Ishikawa (cell line): ENCODE measurements at regions not wholly inside any gene's neighbourhood (a gene's known extent, or its start where the extent isn't known, plus 50 kb on each side); places are given as distances from the start of the nearest gene placed in this dataset.

Experiments used
- CEBPB ChIP-seq: IDR thresholded peaks from 2 replicates; pipeline ENCODE4 v1.6.1; 2012
- EGR1 ChIP-seq: IDR thresholded peaks from 2 replicates; pipeline ENCODE4 v1.6.1; 2012
- EP300 ChIP-seq: IDR thresholded peaks from 2 replicates; pipeline ENCODE4 v1.6.1; 2012; ENCODE audit warnings: borderline replicate concordance
- FOXM1 ChIP-seq: IDR thresholded peaks from 2 replicates; pipeline ENCODE4 v1.6.1; 2012; ENCODE audit warnings: low read depth, borderline replicate concordance
- NFIC ChIP-seq: IDR thresholded peaks from 2 replicates; pipeline ENCODE4 v1.6.1; 2012
- RAD21 ChIP-seq: IDR thresholded peaks from 2 replicates; pipeline ENCODE4 v1.6.1; 2012; ENCODE audit warnings: low read depth
- TAF1 ChIP-seq: IDR thresholded peaks from 2 replicates; pipeline ENCODE4 v1.6.1; 2012; ENCODE audit warnings: low read depth, mild to moderate bottlenecking
- TCF12 ChIP-seq: IDR thresholded peaks from 2 replicates; pipeline ENCODE4 v1.6.1; 2012; ENCODE audit warnings: low read depth
- TEAD4 ChIP-seq: IDR thresholded peaks from 2 replicates; pipeline ENCODE4 v1.6.1; 2012
- YY1 ChIP-seq: IDR thresholded peaks from 2 replicates; pipeline ENCODE4 v1.6.1; 2012; ENCODE audit warnings: low read depth
- ZBTB7A ChIP-seq: IDR thresholded peaks from 2 replicates; pipeline ENCODE4 v1.6.1; 2012; ENCODE audit warnings: low read depth
- TF ChIP-seq, protein P1 (sequence below): IDR thresholded peaks from 2 replicates; pipeline ENCODE4 v1.6.1; 2012; ENCODE audit warnings: low read depth, mild to moderate bottlenecking
- TF ChIP-seq, protein P2 (sequence below): IDR thresholded peaks from 2 replicates; pipeline ENCODE4 v1.6.1; 2012
- TF ChIP-seq, protein P3 (sequence below): IDR thresholded peaks from 2 replicates; pipeline ENCODE4 v1.6.1; 2012

DNA sequence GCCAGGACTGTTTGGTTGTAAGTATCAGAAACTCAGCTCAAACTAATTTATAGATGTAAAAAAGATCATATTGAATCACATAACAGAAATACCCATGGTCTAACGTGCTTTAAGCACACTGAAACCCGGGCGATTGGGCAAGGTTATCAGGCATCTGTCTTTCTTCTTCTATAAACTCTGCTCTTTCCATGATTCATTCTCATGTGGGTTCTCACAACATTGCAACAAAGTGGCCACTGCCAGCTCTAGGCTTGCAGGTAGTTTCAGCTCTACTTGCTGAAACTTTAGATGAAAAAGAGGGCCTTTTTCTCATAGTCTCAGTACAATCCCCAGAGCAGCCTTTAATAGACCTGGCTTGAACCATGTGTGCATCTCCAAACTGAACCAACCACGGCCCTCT lies 456.1 kb downstream of the MFSD1 start:
- TF ChIP-seq ZBTB7A (no peak), EGR1 (no peak), YY1 (no peak), EP300 (no peak), TAF1 (no peak)
- TF ChIP-seq, protein P1, sequence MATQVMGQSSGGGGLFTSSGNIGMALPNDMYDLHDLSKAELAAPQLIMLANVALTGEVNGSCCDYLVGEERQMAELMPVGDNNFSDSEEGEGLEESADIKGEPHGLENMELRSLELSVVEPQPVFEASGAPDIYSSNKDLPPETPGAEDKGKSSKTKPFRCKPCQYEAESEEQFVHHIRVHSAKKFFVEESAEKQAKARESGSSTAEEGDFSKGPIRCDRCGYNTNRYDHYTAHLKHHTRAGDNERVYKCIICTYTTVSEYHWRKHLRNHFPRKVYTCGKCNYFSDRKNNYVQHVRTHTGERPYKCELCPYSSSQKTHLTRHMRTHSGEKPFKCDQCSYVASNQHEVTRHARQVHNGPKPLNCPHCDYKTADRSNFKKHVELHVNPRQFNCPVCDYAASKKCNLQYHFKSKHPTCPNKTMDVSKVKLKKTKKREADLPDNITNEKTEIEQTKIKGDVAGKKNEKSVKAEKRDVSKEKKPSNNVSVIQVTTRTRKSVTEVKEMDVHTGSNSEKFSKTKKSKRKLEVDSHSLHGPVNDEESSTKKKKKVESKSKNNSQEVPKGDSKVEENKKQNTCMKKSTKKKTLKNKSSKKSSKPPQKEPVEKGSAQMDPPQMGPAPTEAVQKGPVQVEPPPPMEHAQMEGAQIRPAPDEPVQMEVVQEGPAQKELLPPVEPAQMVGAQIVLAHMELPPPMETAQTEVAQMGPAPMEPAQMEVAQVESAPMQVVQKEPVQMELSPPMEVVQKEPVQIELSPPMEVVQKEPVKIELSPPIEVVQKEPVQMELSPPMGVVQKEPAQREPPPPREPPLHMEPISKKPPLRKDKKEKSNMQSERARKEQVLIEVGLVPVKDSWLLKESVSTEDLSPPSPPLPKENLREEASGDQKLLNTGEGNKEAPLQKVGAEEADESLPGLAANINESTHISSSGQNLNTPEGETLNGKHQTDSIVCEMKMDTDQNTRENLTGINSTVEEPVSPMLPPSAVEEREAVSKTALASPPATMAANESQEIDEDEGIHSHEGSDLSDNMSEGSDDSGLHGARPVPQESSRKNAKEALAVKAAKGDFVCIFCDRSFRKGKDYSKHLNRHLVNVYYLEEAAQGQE, result no peak
- TF ChIP-seq, protein P2, sequence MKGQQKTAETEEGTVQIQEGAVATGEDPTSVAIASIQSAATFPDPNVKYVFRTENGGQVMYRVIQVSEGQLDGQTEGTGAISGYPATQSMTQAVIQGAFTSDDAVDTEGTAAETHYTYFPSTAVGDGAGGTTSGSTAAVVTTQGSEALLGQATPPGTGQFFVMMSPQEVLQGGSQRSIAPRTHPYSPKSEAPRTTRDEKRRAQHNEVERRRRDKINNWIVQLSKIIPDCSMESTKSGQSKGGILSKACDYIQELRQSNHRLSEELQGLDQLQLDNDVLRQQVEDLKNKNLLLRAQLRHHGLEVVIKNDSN, result no peak

DNA sequence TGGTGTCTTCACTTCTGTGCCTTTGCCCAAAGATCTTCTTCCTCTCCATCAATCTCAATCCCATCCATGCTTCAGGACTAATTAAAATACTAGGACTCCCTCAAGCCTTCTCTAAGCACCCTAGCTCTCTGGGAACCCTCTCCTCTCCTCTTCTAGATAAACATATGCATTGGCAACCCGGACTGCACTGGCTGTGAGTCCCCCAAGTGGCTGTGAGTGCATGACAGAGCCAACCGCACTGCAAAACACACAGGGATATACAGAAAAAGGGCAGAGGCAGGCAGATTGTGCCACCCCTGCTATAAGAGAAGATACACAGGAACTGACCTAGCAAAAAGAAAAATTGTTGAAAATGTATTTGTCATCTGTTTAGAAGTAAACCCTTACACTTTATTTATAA lies 457.1 kb downstream of the MFSD1 start:
- no peak for TF ChIP-seq TEAD4
- TF ChIP-seq TCF12, result no peak
- TF ChIP-seq YY1, result no peak
- no peak for TF ChIP-seq CEBPB
- TF ChIP-seq FOXM1, result no peak
- TF ChIP-seq, protein P1, result no peak
- TF ChIP-seq RAD21, result no peak
- no peak for TF ChIP-seq ZBTB7A
- TF ChIP-seq EP300, result no peak
- TF ChIP-seq, protein P2, result no peak
- TF ChIP-seq EGR1, result no peak
- TF ChIP-seq, protein P3, sequence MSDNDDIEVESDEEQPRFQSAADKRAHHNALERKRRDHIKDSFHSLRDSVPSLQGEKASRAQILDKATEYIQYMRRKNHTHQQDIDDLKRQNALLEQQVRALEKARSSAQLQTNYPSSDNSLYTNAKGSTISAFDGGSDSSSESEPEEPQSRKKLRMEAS, result no peak
- no peak for TF ChIP-seq NFIC
- TF ChIP-seq TAF1, result no peak

DNA sequence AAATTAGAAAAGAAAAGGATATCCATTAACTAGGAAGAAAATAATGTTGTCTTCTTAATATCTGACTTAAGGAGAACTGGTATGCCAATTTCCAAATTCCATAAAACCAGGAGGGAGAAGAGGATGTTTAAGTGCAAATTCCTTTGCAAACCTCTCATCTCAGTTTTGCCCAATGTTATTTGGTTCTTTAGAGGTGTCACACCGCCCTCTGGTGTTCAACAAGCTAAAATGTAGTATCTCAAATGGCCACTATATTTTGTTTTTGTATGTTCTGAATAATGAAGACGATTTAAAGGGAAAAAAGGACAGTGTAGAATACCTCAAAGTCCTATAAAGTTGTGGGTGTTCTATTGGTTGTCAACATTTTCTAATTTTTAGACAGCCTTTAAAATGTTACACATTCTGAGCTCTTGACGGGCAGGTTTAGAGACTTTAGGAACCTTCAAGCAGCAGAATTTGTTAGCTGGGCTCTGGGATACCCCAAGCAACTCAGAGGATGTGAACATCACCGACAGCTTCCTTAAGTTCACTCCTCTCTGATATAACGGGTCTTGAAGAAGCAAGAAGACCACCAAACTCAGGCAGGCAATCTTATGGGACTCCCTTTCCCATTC lies 458.3 kb downstream of the MFSD1 start:
- TF ChIP-seq NFIC (no peak), RAD21 (peak; percentile 80), EGR1 (no peak), TEAD4 (no peak)

DNA sequence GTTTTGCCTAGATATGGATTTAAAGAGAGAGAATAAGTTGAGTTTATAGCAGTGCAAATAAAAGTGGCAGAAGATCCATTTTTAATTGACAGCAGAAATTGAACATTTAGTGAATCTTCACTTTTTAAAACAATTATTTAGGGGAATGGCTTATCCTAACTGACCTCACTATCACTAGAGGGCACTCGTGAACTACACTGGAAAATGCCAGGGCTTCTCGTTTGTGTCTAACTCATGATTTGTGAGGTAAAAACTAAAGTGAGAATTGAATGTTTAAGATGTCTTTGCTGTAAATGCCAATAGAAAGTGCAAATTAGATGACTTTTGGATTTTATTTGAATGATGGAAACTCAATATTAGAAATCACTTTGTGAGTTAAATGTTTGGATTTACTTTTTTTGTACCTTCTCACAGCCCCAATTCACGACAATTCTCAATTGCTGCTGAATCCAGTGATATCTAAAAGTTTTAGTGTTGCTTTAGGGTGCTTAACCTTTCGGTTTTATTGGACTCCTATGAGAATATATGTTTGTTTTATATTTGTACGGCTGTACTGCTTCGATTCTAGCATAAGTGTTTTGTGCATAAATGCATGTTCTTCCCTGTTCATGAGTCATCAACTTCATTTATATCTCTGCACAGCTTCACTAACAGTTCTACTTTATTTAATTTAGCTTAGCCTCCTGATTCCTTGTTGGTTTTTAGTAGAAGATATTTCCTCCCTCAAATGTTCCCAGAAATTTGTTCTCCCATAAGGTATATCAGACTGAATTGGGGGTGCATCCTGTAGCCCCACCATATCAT lies 462.1 kb downstream of the MFSD1 start:
- peak; percentile 76 for TF ChIP-seq RAD21
- no peak for TF ChIP-seq ZBTB7A
- TF ChIP-seq, protein P1, result no peak
- TF ChIP-seq, protein P3, result no peak
- TF ChIP-seq FOXM1, result no peak

DNA sequence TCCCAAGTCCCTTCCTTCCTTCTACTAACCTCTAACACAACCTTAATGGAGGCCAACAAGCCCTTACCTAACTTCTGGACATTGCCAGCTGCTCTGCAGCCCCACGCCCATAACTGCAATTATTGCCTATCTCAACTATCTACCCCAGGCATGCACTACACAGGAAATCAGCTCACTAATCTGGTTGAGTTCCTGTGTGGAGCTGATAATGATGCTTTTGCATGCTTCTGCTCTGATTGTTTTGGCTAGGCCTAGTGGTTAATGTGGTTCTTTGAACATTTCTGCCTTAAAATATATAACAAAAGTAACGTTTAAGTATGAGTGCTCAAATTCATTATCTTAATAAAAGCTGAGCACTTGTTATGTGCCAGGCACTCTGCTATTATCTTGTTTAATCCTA lies 463.9 kb downstream of the MFSD1 start:
- no peak for TF ChIP-seq YY1
- TF ChIP-seq TEAD4, result no peak
- no peak for TF ChIP-seq FOXM1
- TF ChIP-seq, protein P1, result no peak
- TF ChIP-seq, protein P2, result no peak
- no peak for TF ChIP-seq TAF1
- TF ChIP-seq, protein P3, result no peak
